PFSK-1 (cell line): ENCODE measurements at regions not wholly inside any gene's neighbourhood (a gene's known extent, or its start where the extent isn't known, plus 50 kb on each side); places are given as distances from the start of the nearest gene placed in this dataset.

ENCODE experiments used
- POLR2AphosphoS5 ChIP-seq: IDR thresholded peaks from 2 replicates; pipeline ENCODE4 v1.6.1; 2012; ENCODE audit warnings: low read depth, mild to moderate bottlenecking, control low read depth, low read length, moderate library complexity
- SIN3A ChIP-seq: IDR thresholded peaks from 2 replicates; pipeline ENCODE4 v1.6.1; 2012; ENCODE audit warnings: mild to moderate bottlenecking, low read length, moderate library complexity, borderline replicate concordance; ENCODE audit not compliant: insufficient read depth
- TF ChIP-seq, protein P1 (sequence below), 2 experiments: IDR thresholded peaks; 2 replicates each; pipeline versions ENCODE4 v1.6.1 to v1.8.0; 2011 to 2012; ENCODE audit warnings: low read depth in 2 of 2, low read length in 2 of 2, control low read depth in 1 of 2, inconsistent platforms in 1 of 2, mild to moderate bottlenecking in 1 of 2, moderate library complexity in 1 of 2; ENCODE audit not compliant: insufficient read depth in 1 of 2

DNA sequence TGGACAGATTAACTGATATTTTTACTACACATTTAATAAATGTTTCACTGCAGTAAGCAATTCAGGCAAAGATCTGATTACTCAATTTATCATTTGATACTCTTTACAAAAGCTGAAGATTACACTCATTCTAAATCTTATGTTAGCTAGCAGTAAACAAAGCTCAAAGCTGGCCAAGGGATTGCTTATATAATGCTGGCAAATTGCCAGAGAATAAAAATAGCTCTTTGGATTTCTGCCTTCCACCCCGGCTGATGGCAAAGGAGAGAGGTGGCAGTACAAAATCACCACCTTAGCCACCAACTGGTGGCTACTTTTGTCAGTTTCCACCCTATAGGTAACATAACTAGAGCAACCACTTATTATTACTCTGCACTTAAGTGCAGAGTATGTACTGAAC is 320.5 kb downstream of the FSIP2 start:
- no peak for TF ChIP-seq POLR2AphosphoS5
- TF ChIP-seq, protein P1, sequence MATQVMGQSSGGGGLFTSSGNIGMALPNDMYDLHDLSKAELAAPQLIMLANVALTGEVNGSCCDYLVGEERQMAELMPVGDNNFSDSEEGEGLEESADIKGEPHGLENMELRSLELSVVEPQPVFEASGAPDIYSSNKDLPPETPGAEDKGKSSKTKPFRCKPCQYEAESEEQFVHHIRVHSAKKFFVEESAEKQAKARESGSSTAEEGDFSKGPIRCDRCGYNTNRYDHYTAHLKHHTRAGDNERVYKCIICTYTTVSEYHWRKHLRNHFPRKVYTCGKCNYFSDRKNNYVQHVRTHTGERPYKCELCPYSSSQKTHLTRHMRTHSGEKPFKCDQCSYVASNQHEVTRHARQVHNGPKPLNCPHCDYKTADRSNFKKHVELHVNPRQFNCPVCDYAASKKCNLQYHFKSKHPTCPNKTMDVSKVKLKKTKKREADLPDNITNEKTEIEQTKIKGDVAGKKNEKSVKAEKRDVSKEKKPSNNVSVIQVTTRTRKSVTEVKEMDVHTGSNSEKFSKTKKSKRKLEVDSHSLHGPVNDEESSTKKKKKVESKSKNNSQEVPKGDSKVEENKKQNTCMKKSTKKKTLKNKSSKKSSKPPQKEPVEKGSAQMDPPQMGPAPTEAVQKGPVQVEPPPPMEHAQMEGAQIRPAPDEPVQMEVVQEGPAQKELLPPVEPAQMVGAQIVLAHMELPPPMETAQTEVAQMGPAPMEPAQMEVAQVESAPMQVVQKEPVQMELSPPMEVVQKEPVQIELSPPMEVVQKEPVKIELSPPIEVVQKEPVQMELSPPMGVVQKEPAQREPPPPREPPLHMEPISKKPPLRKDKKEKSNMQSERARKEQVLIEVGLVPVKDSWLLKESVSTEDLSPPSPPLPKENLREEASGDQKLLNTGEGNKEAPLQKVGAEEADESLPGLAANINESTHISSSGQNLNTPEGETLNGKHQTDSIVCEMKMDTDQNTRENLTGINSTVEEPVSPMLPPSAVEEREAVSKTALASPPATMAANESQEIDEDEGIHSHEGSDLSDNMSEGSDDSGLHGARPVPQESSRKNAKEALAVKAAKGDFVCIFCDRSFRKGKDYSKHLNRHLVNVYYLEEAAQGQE (IDR thresholded peaks at IDR 0.05; ENCODE audit: insufficient read depth in 1 of 2, low read depth in 2 of 2, low read length in 2 of 2), result no peak
- no peak for TF ChIP-seq SIN3A
